ENCODE measurements at regions not wholly inside any gene's neighbourhood (a gene's known extent, or its start where the extent isn't known, plus 50 kb on each side); places are given as distances from the start of the nearest gene placed in this dataset.

DNA sequence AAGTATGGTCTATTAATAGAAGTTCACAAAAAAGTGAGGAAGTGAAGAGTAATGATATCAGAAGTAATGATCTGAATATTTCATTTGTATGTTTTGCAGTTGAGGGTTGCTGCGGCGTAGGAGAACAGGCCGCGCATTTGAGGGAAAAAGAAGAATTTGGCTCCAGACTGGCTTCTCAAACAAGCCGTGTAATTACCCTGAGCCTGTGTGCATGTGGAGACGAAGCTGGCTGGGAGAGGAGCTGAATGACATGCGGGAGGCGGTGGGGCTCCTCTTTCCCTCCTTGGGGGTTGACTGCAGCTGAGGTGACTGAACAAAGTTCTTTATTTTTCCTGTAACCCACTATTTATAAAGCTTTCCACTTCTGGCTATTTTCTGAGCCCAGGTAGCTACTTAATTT lies 115.5 kb upstream of the AFDN start:
- DNase-seq = no peak

DNA sequence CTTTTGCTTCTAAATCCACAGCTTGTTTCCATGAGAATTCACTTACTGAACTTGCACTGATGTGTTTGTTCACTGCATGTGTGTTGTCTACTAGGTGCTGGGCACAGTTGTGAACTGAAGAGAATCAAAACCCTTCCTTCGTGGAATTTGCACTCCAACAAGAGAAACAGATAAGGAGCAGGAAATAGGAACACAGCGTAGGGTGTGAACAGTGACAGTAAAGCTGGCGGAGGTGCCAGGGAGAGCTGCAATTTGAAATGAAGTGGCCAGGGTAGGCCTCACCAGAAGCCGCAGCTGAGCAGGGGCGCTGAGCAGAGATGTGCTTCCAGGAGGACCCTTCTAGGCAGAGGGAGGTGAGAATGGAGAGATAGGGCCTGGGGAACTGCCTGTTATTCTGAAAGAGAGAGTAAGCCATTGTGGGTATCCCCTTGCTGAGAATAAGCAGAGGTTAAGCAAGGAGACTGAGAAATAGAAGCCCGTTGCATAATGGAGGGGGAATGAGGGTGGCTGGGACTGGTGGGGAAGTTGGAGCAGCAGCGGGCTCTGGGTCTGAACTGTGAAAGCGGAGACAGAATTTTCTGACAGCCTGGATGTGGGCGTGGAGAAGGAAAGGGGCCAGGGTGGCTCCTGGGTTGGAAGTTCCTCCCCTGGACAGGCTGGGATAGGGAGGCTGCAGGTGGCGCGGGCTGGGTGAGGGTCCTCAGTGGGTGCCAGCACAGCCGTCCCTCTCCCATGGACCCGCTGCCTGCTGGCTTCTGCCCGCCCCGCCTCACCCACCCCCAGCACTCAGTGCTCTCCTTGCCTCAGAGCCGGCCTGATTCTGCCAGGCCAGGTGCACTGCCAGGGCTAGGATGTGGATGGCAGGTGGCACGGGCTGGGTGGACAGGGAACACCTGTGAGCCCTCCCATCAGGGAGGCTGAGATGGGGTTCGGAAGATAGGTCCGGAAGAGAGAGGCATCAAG lies 114.7 kb upstream of the AFDN start:
- no peak for DNase-seq

DNA sequence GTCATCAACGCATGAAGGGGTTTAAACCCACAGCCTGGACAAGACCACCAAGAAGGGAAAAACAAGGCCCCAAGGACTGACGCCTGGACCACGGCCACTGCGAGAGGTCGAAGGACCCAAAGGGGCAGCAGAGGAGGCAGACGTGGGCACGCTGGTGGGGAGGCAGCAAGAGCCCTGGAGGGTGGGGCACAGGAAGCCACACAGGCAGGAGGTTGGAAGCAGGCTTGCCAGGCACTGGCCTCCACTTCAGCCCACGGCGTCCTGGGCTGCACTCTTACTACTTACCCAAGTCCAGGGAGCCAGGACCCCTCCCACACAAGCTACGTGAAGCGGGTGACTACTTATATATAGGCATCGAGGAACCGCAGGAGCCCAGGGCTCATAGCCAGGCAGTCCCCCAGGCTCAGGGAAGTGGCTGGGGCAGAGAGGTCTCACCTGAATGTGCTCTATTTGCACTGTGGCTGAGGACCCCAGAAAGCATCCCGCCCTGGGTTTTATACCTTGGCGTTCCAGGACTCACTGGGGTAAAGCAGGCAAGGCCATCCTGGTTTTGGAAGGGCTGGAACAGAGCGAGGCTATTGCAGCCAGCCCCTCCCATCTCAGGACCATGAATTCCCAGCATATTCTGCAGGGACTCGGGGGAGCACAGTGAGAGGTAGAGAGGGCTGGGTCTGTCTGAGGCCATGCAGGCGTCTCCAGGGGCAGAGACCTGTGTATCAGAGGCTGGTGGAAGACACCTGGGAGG lies 113.8 kb upstream of the AFDN start:
- DNase-seq = no peak

DNA sequence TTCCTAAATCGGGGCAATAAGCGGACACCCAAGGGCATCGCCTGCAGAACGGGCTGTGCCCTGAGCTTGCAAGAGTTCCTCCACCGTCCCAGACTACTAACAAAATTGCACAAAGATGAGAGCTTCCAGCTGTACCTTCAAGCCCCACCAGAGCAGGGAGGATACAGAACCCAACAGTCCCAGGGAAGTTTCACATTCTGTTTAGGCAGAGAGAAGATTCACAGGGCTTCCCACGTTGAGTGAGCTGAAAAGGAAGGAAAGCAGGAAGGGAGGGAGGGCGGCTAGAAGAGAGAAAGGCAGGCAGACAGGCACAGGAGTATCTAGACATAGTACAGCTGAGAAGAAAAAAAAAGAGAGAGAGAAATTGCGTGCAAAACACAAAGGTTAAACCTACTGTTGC lies 112.6 kb upstream of the AFDN start:
- DNase-seq = no peak

DNA sequence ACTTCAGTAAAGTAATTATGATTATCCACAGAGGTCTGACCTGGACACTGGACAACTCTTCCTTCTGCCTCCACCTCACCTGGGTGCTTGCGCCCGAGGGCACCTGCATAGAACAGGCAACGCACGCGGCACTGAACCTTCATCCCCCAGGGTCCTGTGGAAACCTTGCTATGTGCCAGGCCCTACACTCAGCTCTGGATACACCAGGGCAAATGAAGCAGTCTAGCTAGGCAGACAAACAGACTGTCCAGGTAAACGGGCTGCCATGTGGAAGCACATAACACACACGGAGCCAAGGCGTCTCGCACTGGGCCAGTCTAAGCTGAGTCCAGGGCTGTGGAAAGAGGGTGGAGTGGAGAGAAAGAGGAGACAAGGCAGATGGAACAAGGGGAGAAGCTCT lies 109.3 kb upstream of the AFDN start:
- no peak for DNase-seq

DNA sequence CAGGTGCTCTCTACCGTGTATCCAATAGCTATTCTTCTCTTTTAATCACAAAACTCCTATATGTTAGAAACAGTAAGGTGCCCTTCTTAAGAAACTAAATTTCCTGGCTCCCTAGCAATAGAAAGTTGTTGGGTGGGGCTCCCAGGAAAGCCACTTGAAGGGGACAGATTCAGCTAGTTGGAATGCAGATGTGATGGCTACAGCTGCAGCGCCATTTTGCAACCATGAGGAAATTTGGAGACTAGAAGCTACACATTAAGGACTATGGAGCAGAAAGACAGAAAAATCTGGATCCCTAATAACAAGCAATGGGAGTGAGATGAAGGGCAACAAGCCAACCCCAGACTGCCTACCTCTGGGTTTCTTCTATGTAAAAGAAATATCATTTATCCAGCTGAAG lies 108.8 kb upstream of the AFDN start:
- no peak for DNase-seq

DNA sequence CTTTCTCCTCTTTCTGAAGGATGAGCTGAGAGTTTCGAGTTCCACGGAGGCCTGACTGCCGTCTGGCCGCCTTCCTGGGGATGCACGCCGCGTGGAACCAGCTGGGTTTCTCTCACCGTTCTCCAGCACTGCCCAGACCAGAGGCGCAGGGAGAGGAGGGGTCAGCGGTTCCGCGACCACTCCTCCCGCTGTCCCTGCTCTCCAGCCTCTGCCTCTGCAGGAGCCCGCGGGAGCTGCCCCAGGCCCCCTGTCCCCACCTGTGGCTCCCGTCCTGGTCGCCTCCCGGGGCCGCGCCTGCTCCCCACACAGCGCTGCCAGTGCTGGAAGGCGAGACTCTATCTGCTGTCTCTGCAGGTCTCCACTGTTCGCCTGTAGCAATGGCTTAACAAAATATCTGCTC lies 106.8 kb upstream of the AFDN start:
- DNase-seq = no peak

DNA sequence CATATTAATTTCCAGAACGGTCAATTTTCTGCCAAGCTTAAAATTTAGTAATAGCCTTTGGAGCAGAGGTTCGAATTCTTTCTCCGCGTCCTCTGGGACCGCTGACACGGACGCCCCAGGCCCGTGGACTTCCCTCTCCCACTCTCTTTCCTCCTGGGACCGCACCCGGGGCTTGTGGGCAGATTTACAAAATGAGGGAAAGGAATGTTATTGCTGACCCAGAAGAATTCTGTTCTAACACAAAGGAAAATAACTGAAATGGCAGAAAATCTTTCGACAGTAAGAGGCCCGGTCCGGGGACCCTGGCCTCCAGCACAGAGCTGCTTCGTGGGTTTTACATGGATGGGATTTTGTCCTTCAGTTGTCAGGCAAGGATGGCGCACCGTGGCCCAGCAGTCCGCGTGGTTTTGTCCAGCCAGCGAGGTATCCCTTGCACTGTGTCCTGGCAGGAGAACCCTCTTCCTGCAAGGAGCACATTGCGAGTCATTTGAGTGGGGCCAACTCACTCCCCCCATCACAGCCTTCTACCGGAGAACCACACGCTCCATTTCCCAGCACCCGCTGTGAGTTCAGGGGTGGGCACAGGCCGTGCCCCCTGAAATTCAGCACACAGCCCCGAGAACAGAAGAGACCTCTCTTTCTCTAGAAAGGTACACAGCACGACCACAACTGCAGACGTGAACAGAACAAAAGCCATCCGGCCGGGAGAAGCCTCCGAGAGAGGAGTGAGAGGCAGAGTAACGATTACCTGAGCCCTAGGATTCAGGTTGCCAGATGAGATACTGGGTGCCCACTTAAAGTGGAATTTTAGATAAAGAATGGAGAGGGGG lies 106.0 kb upstream of the AFDN start:
- no peak for DNase-seq

DNA sequence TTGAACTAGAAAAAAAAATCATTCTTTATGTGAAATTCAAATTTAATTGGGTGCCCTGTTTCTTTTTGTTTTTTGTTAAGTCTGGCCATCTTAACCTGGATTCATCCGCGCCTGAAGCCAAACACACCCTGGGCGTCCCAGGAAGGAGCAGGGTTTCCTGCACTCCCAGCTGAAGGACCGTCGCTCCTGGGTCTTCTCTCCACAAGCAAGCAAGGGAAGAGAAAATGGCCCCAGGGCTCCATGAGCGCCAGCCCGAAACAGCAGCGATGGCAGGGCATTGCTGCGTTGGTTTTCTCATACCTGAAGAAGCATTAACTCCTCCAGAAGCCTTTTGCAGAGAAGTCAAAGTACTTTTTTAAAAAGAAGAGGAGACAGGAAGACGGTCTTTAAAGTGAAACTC lies 105.4 kb upstream of the AFDN start:
- no peak for DNase-seq

DNA sequence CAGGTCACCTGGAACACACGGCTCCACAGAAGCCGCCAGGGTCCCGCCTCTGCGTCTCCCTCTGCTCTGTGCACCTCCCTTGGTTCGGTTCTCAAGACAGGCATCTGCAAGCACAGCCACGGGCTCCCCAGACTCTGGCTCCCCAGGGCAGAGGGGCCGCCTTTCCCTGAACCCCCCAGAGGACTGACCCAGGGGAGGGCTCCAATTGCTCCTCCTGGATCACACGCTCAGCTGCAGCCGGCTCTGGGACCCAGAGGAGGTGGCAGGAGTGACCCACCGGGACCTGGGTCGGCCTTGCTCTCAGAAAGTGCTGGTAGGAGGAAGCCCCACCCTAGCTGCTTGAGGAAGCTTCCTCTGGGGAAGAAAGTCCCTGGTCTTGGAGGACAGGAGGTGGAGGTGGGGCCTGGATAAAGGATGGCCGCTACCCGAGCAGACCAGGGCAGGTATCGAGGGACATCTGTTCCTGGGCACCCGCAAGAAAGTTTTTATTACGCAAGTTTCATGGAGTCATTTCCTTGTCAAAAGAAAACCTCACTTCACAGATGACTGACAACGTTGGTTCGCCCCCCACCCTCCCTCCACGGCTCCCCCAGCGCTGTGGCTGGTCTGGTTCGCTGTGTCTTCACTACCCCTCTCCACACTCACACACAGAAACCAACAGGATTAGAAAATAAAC lies 103.9 kb upstream of the AFDN start:
- DNase-seq = no peak

DNA sequence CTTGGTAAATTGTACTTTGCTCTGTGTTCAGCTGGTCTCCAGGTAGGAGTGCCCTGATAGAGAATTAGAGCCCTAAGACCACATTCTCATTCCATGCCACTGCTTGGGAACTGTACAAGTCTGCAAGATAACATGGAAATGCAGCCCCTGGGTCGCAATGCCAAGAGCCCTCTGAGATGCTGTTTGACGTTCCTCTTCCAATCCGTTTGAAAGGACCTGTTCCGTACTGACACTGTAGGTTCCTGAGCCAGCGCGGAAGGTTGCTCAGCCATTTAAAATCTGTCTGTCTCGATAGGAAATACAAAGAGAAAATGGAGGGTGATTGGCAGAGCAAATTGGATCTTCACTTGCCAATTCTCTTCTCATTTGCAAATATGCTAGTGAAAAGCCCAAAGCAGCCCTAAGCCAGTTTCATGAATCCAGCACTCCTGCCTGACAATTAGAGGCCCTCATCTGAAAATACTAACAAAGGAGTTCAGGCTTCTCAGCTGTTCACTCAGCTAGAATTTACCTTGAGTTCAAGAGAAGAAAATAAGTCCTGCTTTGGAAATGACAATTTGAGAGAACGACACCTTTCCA lies 100.6 kb upstream of the AFDN start:
- no peak for DNase-seq

DNA sequence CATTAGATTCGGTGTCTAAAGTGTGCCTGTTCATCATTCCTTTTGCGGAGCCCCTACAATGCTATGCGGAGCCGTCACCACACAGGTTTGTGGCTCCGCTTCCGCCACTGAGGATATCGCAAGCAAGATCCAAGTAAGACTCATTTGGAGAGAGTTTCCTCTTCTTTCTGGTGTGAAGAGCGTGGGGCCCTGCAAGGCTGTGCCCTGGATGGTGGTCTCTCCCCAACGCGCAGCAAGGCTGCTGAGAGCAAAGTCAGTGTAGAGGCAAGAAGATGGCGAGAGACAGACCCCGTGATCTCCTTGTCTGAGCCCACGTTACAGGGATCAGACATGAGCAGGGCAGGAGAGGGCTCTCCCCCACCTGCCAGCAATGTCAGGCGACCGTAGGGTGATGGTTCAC lies 96.3 kb upstream of the AFDN start:
- DNase-seq = no peak

DNA sequence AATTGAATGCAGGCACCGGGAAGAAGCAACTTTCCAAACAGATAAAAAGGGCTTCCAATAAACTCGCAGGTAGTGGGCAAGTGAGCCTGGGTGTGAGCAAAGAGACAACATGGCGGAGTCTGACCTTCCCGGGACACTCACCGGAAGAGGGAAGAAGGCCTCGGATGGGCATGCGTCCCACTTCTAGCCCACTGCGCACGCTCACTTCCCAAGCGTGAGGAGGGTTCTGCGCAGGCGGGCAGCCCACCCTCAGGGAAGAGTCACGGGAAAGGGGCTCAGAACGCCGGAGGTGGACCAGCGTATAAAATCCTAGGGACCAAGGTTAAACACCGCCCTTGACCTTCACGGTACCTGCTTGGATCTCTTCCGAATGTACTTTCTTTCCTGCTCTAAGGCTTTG lies 95.5 kb upstream of the AFDN start:
- no peak for DNase-seq

DNA sequence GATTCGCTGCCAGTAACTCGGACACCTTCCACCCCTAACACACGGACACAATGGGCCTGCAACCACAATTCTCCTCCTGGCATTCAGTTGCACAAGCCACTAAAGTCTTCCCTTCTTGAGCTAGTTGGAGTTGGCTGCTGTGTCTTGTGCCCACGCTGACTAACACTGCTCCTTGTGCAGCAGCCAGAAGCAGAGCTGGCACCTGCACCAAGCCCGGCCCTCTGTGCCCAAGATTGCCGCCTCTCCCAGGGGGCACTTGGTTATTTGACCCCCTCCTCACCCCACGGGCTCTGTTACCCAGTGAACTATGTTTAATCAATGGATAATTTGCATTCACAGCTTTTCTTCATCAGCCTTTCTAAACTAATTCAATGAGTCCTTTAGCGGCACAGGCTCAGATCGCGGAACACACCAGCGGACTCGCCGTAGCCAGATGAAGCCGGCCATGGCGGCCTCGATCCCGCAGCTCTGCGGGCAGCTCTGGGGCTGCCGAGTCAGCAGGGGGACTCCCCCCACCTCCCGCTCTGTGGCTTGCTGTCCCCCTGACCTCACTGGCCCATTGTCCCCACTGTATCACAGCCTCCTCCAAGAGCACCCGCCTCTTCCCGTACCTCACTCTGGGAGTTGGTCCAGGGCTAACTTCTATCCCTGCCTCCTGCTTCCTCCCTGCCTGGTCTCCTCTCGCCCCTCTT lies 94.8 kb upstream of the AFDN start:
- DNase-seq = no peak

DNA sequence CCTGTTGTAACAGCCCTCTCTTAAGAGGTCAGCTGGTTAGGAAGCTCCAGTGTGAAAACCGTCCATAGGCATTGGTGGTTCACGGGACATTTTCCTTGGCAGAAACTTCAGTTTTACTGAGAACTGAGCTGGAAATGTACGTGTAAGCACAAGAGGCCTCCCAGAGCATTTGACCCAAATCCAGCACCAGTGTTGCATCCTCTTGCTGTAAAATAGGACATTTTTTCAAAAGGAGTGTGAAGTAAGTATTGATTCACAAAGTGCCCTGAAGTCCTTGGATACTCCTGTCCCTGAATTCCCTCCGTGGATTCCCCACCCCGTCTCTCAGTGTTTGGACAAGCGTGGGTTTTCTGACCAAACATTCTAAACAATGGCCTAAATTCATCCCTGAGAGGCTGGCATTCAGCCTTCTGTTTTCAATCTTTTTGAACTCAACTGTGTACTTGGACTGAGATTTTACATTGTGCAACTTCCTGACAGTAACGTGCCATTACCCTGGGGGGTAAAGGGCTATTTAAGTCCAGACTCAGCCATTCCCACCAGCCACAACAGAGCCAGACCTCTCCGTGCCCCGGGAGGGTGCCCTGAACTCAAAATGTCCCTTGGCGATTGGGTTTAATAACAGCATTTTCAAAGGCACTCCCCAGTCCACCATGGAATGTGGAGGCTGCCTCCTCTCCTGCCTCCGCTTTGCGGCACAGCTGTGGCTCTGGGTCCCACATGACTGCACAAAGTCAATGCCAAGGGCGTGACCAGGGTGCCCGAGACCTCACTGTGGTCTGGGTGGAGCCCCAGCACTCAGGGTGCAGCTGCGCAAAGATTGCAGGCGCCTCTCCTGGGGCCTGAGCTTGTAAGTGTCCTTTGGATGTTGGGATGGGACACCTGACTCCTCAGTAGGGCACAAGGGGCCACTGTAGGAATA lies 92.7 kb upstream of the AFDN start:
- no peak for DNase-seq

DNA sequence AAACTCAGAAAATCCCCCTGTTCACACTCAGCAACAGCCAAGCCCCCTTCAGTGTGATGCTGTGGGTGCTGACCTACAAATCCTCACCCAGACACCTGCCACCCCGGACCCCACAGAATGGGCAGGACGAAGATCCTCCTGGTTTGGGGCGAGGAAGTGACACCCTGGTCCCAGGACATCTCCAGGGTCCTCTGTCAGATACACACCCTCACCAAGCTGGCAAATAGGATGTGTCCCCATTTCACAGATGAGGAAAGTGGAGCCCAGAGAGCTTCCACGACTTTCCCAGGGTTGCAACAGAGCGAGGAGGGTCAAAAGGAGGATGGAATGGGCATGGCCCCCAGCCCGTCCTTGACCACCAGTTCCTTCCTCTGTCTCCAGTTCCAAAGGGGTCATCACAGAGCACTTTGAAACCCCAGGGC lies 92.0 kb upstream of the AFDN start:
- no peak for DNase-seq

DNA sequence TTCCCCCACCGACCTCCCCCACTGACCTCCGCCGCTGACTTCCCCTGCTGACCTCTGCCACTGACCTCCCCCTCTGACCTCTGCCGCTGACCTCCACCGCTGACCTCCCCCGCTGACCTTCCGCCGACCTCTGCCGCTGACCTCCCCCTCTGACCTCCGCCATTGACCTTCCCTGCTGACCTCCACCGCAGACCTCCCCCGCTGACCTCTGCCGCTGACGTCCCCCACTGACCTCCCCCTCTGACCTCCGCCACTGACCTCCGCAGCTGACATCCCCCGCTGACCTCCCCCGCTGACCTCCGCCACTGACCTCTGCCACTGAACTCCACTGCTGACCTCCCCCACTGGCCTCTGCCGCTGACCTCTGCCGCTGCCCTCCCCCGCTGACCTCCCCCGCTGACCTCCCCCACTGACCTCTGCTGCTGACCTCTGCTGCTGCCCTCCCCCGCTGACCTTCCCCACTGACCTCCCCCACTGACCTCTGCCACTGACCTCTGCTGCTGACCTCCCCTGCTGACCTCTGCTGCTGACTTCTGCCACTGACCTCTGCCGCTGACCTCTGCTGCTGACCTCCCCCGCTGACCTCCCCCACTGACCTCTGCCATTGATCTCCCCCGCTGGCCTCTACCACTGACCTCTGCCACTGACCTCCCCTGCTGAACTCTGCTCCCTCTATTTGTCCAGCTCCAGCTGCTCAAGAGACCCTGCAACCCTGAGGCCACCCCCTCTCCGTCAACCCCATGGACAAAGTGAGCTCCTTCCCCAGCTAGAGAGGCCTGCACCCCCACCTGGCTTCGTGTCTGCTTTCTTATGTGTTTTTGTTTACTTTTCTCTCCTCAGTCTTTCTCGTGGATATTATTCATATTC lies 91.4 kb upstream of the AFDN start:
- DNase-seq = no peak

DNA sequence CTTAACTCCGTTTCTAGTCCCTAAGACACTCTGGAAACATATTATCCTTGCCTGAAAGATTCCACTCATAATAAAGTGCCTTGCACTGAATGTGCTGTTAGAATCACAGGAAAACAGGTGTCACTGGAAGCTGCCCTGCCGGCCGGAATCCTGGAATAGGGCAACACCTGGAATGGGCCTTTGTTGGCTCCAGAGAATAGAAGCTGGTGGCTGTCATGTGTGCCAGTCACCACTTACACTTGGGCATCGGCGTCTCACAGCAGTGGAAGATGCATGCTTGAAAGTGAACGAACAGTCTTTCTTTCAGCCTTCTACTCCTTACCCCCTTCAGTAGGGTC lies 90.8 kb upstream of the AFDN start:
- no peak for DNase-seq

DNA sequence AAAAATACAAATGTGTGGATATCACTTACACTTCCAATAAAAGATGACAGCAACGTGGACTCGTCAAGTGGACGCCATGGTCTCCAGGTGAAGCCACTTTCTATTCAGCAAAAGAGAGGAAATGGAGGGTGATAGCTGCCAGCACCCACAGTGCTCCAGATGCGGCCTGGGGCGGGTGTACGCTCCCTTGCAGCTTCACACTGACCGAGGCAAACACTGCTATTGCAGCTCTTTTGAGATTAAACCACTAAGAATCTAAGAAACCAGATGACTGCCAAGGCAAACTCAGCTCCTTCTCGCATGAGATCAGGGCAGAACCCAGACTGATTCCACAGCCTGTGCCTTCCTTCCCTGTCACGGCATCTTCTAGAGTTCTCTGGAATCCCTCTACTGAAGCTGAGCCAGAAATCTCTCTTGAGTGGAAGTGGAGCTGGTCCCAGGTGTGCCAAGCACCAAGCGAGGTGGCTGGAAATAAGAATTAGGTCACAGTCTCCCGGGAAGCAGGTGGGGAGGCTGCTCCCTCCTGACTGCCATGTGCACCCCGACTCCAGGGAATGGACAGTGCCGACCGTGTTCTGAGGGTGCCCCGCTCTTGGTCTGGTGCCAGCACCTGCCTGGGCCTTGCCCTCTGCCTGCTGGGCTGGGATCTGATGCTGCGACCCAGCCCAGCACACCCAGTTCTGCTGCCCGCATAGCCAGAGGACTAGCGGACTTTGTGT lies 90.1 kb upstream of the AFDN start:
- DNase-seq = no peak

Measured in CD4-positive, alpha-beta T cell treated with Interferon gamma for 1 hour (primary cell).